Amniotic epithelial cell (primary cell): ENCODE measurements at regions not wholly inside any gene's neighbourhood (a gene's known extent, or its start where the extent isn't known, plus 50 kb on each side); places are given as distances from the start of the nearest gene placed in this dataset.
A peak's percentile ranks its signal among the peaks of the same experiment; 100 is the strongest.
"Not testable (repeated sequence)": the region's sequence is repeated elsewhere in the genome, so short reads cannot be mapped to it uniquely, and the experiment has no call there.

Experiments
- DNase-seq: peaks from one replicate; pipeline ENCODE4 v3.0.0-alpha.2; 2010; ENCODE audit warnings: low read depth

DNA sequence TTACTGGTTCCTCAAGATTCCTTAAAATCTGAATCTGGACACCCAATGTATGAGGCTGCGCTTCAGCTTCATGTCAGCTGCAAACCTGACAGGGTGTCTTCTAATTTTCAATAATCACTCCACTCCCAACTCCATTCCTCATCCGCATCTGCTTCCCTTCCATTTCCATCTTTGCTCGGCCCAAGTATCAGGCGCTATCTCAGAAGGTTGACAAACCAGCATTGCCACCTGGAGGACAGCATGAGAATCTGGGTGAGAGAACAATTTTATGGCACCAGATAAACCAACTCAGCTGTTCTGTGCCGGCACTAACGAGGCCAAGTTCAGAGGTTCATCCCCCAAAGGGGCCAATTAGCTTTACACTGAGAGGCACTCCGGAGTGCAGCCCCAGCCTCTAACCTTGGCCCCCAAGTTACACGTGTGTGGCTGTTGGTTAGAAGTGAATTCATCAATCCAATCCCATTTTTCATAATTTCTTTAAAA, 79.1 kb upstream of the LMO2 start:
- DNase-seq = peak; percentile 59

GRCh38 chr11:33967451-33967850, 75.6 kb upstream of the LMO2 start:
- no peak for DNase-seq

DNA sequence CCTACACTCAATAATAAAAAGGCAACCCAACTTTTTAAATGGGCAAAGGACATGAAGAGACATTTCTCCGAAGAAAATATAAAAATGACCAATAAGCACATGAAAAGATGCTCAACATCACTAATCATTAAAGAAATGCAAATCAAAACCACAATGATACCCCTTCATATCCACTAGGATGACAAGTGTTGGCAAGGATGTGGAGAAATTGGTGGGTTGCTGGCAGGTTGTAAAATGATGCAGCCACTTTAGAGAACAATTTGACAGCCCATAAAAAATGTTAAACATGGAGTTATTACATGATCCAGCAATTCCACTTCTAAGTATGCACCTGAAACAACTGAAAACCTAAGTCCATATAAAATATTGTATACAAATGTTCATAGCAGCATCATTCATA, 73.2 kb upstream of the LMO2 start:
- DNase-seq = no peak

DNA sequence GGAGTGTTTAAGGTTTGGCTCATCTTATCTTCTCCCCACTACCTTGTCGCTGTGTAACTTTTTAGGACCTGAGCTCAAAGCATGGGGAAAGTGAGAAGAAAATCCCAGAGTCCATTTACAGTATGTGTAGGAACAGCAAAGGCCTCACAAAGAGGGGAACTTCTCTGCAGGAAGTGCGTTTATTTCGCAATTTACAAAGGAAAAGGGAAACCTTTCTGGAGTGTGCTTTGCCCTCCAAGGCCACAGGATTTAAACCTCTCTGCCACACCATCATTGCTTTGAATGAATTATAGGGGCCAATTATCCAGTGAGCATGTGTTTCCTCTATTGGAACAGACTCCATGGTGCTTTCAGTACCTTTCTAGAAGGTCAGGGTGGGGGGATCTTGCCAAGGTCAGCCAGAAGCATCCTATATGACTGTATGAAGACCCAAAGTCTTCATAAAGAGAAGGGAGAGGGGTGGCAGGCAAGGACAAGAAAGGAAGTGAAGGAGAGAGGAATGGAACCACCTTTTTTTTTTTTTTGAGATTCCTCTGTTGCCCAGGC, 68.1 kb upstream of the LMO2 start:
- DNase-seq = no peak

GRCh38 chr11:33957304-33957917, 65.5 kb upstream of the LMO2 start:
- no peak for DNase-seq

GRCh38 chr11:33956611-33957010, 64.7 kb upstream of the LMO2 start:
- no peak for DNase-seq

GRCh38 chr11:33953289-33953688, 61.4 kb upstream of the LMO2 start:
- no peak for DNase-seq

GRCh38 chr11:33952805-33953204, 60.9 kb upstream of the LMO2 start:
- DNase-seq = no peak

DNA sequence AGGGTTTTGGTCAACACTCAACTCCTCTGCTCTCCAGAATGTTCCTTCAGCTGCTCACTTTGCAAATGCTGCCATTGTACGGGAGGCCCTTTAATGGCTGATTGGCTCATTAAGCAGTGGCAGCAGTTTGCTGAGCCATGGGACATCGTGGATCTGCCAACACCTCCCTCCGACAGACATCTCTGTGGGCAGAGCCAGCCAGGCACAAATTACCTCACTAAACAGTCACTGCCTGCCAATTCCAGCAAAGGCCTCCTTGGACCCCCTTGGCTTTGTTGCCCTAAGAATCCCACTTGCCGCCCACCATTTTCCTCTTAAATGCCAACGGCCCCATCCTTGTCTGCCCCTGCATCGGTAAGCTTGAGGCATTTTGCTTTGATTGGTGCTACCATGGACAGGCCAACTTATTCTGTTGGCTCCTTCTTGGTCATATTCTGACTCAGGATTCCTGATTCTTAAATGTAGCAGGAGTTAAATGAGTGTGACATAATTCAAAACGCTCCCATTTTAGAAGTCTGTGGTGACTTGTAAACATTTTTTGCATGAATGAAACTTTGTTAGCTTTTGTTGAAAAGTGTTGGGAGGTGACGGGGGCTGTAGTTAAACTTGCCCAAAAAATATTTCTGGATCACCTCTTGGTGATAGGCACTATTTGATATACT, 57.5 kb upstream of the LMO2 start:
- no peak for DNase-seq

DNA sequence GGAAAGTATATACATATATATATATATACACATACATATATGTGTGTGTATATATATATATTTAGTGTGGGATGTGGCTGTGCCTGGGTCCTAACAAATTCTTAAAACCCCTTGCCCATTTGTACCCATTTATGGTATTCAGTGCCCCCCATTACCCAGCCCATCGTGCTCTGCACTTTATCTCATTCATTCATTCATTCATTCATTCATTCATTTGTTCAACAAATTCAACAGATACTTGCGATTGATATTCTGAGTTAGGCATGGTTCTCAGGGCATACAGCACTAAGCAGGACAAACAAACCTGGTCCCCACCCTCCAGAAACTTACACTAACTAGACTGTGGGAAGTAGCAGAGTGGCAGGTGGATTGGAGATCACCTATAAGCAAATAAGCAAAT, 56.6 kb upstream of the LMO2 start:
- no peak for DNase-seq

GRCh38 chr11:33947918-33948317, 56.0 kb upstream of the LMO2 start:
- not testable (repeated sequence) for DNase-seq

DNA sequence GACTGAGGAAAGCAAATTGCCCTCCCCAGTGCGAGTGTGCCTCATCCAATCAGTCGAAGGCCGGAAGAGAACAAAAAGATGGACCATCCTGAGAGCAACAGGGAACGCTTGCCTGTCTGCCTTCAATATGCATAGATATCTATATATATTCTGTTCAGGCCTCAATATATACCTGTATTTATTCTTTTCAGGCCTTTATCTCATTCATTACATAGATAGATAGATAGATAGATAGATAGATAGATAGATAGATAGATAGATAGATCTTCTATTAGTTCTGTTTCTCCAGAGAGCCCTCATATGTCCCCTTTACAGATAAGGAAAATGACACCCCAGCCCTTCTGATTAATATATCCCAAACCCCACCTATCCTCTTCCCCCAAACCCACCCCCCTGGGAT, 55.1 kb upstream of the LMO2 start:
- no peak for DNase-seq

- DNase-seq = no peak
Observed at GRCh38 chr11:33945481-33946268, 53.8 kb upstream of the LMO2 start.

DNA sequence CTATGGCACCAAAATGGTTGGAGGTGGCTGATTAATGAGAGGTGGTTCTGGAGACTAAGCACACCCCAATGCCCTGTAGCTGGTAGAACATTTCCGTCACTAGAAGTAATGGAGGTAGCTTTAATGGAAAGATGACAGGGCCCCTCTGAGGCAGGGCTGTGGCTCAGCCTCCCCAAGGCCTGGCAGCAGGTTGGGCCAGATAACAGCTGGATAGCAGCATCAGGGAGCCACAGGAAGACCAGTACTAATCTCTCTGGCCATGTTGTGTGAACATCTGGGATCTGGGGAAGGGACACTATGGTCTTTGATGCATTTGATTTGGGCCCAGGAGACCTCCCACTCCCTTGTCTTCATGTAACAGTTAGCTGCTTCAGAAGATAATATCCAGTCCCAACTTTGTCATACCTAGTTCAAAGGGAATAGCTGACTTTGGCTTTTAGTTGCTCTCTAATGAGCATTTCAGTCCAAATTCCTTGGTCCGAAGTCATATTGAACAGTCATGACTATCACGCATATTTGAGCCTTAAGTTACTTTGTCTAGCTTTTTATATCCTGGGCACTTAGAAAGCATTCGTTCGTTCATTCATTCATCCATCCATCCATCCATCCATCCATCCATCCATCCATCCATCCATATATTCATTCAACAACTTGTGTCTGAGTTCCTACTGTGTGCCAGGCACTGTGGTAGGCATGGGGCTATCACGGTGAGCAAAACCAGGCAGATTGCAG, 53.0 kb upstream of the LMO2 start:
- no peak for DNase-seq

DNA sequence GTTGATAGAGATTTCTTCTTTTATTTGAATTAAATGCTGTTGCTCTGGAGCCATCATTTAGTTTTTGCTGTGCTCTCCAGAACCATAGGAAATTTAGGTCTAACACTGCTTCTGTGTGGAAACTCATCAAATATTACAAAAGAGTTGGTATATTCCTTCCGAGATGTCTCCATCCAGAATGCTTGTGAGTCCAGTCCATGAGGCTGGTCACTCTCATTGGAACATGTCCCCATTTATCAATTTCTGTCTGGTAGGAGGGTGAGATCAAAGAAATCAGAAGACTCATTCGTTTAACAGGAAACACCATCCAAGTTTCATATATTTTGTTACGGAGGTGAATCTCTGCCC, 52.4 kb upstream of the LMO2 start:
- no peak for DNase-seq

- DNase-seq = peak; percentile 55
Observed at GRCh38 chr11:33942954-33943353, 51.1 kb upstream of the LMO2 start.

- DNase-seq = peak; percentile 9
Observed at GRCh38 chr11:33941637-33942160, 49.8 kb upstream of the LMO2 start.
